ENCODE measurements at regions not wholly inside any gene's neighbourhood (a gene's known extent, or its start where the extent isn't known, plus 50 kb on each side); places are given as distances from the start of the nearest gene placed in this dataset.

GRCh38 chr17:20944014-20944865 lies 98.6 kb downstream of the USP22 start:
- TF ChIP-seq MAX (IDR thresholded peaks at IDR 0.05) (no peak), YY1 (IDR thresholded peaks at IDR 0.05; ENCODE audit: low read depth) (no peak), CREB1 (IDR thresholded peaks at IDR 0.05; ENCODE audit: low read depth) (no peak), EP300 (IDR thresholded peaks at IDR 0.05; ENCODE audit: borderline replicate concordance) (no peak), TAF1 (IDR thresholded peaks at IDR 0.05; ENCODE audit: low read depth) (no peak)
